Activated CD4-positive, alpha-beta memory T cell treated with anti-CD3 and anti-CD28 coated beads, Interleukin-2, amount 10 ng/mL, durations not matched to agents 7 days and 5 days (primary cell): ENCODE measurements at regions not wholly inside any gene's neighbourhood (a gene's known extent, or its start where the extent isn't known, plus 50 kb on each side); places are given as distances from the start of the nearest gene placed in this dataset.

Experiments
- CTCF ChIA-PET: fragments of 350-600 bp; sonication (Branson Sonifier 250); formaldehyde crosslinking; loops from one replicate; lab custom pipeline; 2021; ENCODE audit warnings: antibody characterized with exemption, inconsistent platforms; lab: Charles Lee
- POLR2A ChIA-PET: fragments of 350-600 bp; sonication (Branson Sonifier 250); formaldehyde crosslinking; loops from one replicate; lab custom pipeline; 2021; ENCODE audit warnings: antibody characterized with exemption; lab: Charles Lee
- DNase-seq: peaks from one replicate; pipeline ENCODE4 v3.0.0-alpha.2; 2020
- H3K27ac Mint-ChIP-seq: one replicate; pipeline ENCODE4 v1.8.0; 2021; ENCODE audit warnings: mild to moderate bottlenecking, mixed read lengths
- H3K27me3 Mint-ChIP-seq: one replicate; pipeline ENCODE4 v1.8.0; 2021; ENCODE audit warnings: mixed read lengths
- H3K36me3 Mint-ChIP-seq: one replicate; pipeline ENCODE4 v1.8.0; 2021; ENCODE audit warnings: low read depth, mixed read lengths
- H3K4me1 Mint-ChIP-seq: one replicate; pipeline ENCODE4 v1.8.0; 2021; ENCODE audit warnings: mixed read lengths
- H3K4me3 Mint-ChIP-seq: one replicate; pipeline ENCODE4 v1.8.0; 2021; ENCODE audit warnings: mild to moderate bottlenecking, mixed read lengths
- H3K9me3 Mint-ChIP-seq: one replicate; pipeline ENCODE4 v1.8.0; 2021; ENCODE audit warnings: mixed read lengths

DNA sequence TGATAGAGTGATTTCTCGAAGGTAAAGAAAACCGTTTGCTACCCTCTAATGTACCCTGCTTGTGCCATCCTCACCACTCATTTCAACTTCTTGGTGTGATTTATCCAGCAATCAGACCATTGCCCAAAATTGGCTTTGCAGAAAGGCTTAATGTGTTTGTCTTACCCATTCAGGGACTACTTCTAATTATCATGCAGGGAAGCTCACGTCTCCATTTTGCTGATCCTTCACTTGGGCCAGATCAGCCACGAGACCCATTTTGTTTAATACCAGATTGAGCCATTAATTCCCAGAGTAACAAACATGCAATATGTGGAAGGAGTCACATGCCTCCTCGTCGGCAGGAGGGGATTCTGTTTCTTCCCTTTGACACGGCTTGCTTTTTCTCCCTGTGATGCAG, 51.1 kb upstream of the CRY1 start:
- DNase-seq, result no peak
- ChIA-PET CTCF (interaction anchor here (3.0 kb wide), 1 partner anchor 12 kb away, joined by 13 read pairs; no protein-coding TSS in a partner anchor), POLR2A (no interaction called here)
- Mint-ChIP-seq H3K27me3 (peaks cover 2% of the 10 kb centered on the region), H3K4me1 (no peaks in the 10 kb centered on the region), H3K4me3 (no peak overlapping the region), H3K36me3 (no peaks in the 10 kb centered on the region), H3K27ac (no peak overlapping the region), H3K9me3 (no peaks in the 10 kb centered on the region)

DNA sequence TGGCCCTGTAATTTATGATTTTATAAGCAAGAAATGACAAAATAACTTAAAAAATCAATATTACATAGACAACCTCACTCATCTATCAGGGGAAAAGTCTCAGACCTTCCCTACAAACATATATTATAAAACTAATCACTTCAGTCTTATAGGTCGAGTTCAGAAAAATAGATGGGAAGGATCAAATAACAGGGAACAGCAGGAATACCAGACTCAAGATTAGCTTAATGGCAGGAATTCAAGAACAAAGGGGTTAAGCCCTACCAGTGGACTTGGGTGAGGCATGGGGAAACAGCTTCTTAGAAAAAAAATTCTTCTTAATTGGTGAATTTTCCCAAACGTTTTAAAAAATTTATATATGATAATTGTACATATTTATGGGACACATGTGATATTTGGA, 51.6 kb upstream of the CRY1 start:
- Mint-ChIP-seq H3K27ac (no peak overlapping the region), H3K36me3 (no peaks in the 10 kb centered on the region), H3K4me3 (no peak overlapping the region), H3K27me3 (peaks cover 2% of the 10 kb centered on the region), H3K4me1 (no peaks in the 10 kb centered on the region), H3K9me3 (no peaks in the 10 kb centered on the region)
- CTCF ChIA-PET, result interaction anchor here (3.0 kb wide), 1 partner anchor 13 kb away, joined by 13 read pairs; no protein-coding TSS in a partner anchor
- POLR2A ChIA-PET, result no interaction called here
- no peak for DNase-seq

DNA sequence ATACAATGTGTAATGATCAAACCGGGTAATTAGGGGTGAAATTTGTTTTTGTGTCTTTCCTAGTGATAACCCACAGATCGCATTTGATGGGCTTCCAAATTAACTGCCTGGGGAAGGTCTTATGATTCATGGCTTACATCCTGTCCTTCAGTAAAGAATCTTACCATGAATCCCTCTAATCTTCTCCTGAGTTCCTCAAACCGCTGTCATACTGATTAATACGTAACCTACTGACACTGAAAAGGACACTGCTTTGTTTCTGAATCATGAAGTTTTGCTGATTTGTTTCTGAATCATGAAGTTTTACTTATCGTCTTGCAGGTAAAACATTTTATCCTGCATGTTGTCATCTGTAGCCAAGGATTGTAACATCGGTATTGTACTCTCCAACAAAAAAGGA, 52.0 kb upstream of the CRY1 start:
- DNase-seq, result no peak
- no peak overlapping the region for H3K27ac Mint-ChIP-seq
- H3K9me3 Mint-ChIP-seq, result no peaks in the 10 kb centered on the region
- ChIA-PET CTCF (interaction anchor here (3.0 kb wide), 1 partner anchor 13 kb away, joined by 13 read pairs; no protein-coding TSS in a partner anchor), POLR2A (no interaction called here)
- peaks cover 2% of the 10 kb centered on the region for H3K27me3 Mint-ChIP-seq
- H3K36me3 Mint-ChIP-seq, result no peaks in the 10 kb centered on the region
- no peak overlapping the region for H3K4me3 Mint-ChIP-seq
- H3K4me1 Mint-ChIP-seq, result no peaks in the 10 kb centered on the region

DNA sequence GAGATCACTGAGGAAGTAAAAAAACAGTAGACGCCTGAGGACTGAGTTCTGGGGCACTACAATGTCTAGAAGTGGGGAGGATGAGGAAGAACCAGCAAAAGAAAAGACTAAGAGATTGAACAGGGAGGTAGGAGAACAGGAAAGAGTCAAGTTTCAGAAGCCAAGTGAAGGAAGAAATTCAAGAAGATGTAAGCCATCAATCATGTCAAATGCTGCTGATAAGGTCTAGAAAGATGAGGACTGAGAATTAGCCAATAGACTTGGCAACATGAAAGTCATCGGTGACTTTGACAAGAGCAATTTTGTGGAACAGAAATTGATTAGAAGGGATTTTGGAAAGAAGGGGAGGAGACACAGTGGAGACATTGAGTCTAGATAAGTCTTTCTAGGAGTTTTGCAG, 54.8 kb upstream of the CRY1 start:
- no peaks in the 10 kb centered on the region for H3K4me1 Mint-ChIP-seq

DNA sequence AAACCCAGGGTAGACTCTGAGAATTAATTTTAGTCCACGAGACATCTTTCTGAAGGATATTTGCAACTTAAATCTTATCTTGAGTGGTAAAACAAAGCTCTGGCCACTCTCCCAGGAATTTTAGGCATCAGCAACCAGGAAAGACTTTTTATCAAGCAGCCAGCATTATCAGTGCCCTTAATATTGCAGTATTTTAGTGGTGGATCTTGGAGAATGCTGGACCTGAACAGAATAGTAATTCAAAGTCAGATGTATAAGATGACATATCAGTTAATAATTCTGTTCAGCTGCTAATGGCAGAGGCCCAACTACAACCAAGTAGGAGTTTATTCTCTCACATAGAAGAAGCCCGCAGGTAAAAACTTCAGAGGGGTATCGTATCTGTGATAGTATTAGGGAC, 59.0 kb upstream of the CRY1 start:
- no peaks in the 10 kb centered on the region for H3K4me1 Mint-ChIP-seq
- H3K9me3 Mint-ChIP-seq, result no peaks in the 10 kb centered on the region
- ChIA-PET POLR2A (no interaction called here), CTCF (interaction anchor here (2.0 kb wide), 1 partner anchor 21 kb away, joined by 12 read pairs; no protein-coding TSS in a partner anchor)
- no peak for DNase-seq
- no peaks in the 10 kb centered on the region for H3K36me3 Mint-ChIP-seq
- peaks cover 14% of the 10 kb centered on the region for H3K27me3 Mint-ChIP-seq
- no peak overlapping the region for H3K27ac Mint-ChIP-seq
- H3K4me3 Mint-ChIP-seq, result no peak overlapping the region

More for the DNA sequence above, 54.8 kb upstream of the CRY1 start:
- ChIA-PET POLR2A (no interaction called here), CTCF (no interaction called here)
- H3K27ac Mint-ChIP-seq, result no peak overlapping the region
- H3K27me3 Mint-ChIP-seq, result peaks cover 5% of the 10 kb centered on the region
- H3K4me3 Mint-ChIP-seq, result no peak overlapping the region
- no peaks in the 10 kb centered on the region for H3K9me3 Mint-ChIP-seq
- DNase-seq, result no peak
- H3K36me3 Mint-ChIP-seq, result no peaks in the 10 kb centered on the region

DNA sequence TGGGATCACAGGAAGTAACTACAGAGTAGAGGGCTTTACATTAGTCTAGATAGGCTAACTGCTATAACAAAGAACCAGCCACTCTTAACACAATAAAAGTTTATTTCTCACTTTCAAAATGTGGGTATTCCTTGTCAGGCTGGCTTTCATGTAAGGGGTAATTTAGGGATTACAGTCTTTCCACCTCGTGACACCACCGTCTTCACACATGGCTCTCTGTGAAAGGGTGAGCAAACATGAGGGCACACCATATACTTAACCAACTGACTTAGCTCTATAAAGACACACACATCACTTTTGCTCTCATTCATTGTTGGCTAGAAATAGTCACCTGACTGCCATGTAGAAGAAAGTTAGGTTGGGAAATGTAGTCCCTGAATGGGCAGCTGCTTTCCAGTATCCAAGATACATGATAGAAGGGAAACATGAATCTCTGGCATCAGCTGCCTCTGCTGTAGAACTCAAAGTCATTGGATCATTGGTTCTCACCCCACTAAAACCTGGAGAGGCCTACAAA, 66.1 kb upstream of the CRY1 start:
- Mint-ChIP-seq H3K27me3 (peaks cover 39% of the 10 kb centered on the region), H3K27ac (no peak overlapping the region), H3K4me1 (no peaks in the 10 kb centered on the region), H3K9me3 (no peaks in the 10 kb centered on the region), H3K36me3 (no peaks in the 10 kb centered on the region), H3K4me3 (no peak overlapping the region)
- CTCF ChIA-PET, result interaction anchor here (0.6 to 1.1 kb wide), 2 partner anchors 20 to 28 kb away, joined by 3 read pairs; no protein-coding TSS in a partner anchor
- POLR2A ChIA-PET, result no interaction called here
- DNase-seq, result no peak

DNA sequence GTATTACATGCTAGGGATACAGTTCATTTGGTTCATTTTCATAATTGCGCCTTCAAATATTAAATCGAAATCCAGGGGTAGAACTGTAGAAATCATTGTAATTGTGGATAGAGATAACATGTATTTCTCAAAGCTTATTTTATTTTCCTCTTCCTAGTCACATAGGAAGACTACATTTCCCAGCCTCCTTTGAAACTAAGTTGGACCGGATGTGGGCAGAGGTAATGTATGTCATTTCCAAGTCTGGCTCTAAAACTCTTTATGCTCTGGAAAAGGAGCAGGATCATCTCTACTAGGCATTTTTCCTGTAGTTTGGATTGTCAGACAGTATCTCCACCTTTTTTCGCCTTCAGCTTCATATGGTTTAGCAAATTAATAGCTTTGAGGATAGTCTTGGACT, 70.1 kb upstream of the CRY1 start:
- Mint-ChIP-seq H3K4me3 (no peak overlapping the region), H3K4me1 (no peaks in the 10 kb centered on the region), H3K27me3 (peaks cover 32% of the 10 kb centered on the region), H3K27ac (no peak overlapping the region), H3K36me3 (no peaks in the 10 kb centered on the region), H3K9me3 (no peaks in the 10 kb centered on the region)
- POLR2A ChIA-PET, result no interaction called here
- no peak for DNase-seq
- CTCF ChIA-PET, result no interaction called here

DNA sequence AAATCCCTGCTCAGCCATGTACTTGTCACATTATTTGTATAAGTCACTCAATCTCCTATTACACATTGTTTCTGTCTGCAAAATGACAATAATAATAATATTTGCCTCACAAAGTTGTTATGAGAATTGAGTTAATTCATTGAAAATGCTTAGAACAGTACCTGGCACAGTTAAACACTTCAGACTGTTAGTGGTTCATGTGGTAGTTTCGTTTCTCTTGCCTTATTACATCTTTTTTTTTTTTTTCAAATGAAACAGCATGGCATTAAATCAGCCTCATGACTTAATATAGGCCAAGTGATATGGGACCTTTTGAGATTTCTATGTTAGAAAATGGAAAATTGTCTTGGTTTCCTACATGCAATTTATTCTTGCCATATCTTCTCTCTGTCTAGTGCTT, 71.0 kb upstream of the CRY1 start:
- no peaks in the 10 kb centered on the region for H3K4me1 Mint-ChIP-seq
- peaks cover 30% of the 10 kb centered on the region for H3K27me3 Mint-ChIP-seq
- no peak for DNase-seq
- ChIA-PET CTCF (no interaction called here), POLR2A (no interaction called here)
- no peak overlapping the region for H3K4me3 Mint-ChIP-seq
- no peaks in the 10 kb centered on the region for H3K36me3 Mint-ChIP-seq
- H3K9me3 Mint-ChIP-seq, result no peaks in the 10 kb centered on the region
- H3K27ac Mint-ChIP-seq, result no peak overlapping the region

DNA sequence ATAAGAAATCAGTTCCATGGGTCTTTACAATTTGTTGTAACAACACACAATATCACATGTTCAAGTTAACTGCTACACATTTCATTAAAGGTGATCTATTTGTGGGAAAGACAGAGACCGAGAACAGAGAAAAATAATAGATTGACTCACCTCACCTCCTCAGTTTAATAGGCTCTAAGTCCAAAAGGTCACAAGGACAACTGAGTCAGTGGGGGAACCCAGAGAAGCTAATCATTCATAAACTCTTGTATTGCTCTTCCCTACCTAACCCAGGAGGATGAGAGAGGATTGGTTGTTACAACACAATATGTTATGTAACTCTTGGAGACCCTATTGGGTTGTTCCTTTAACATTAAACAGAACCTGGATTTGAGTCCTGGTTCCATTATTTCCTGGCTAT, 72.2 kb upstream of the CRY1 start:
- Mint-ChIP-seq H3K4me3 (no peak overlapping the region), H3K27ac (no peak overlapping the region), H3K4me1 (no peaks in the 10 kb centered on the region), H3K27me3 (peaks cover 24% of the 10 kb centered on the region), H3K36me3 (no peaks in the 10 kb centered on the region), H3K9me3 (no peaks in the 10 kb centered on the region)
- no peak for DNase-seq
- ChIA-PET CTCF (no interaction called here), POLR2A (interaction anchor here (0.5 kb wide), 1 partner anchor 143 kb away, joined by 3 read pairs; no protein-coding TSS in a partner anchor)

DNA sequence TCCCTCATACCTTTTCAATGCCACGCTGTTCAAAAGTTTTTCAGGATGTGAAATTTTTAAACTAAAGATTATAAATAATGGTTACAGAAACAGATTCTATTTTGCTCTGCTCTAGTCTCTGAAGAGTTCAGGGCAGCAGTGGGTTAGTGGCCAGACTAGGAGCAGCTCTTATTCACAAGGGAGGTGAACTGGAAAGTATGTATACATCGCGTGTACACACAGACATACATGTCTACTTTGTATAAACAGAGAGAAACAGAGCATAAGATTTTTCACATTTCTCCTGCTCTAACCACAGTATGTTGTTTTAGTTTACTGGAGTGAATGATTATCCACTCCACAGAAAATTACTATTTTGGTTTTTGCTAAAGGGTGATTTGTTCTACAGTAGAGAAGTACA, 74.4 kb upstream of the CRY1 start:
- DNase-seq, result no peak
- ChIA-PET CTCF (no interaction called here), POLR2A (no interaction called here)
- Mint-ChIP-seq H3K27ac (no peak overlapping the region), H3K36me3 (no peaks in the 10 kb centered on the region), H3K9me3 (no peaks in the 10 kb centered on the region), H3K4me3 (no peak overlapping the region), H3K4me1 (no peaks in the 10 kb centered on the region), H3K27me3 (peaks cover 8% of the 10 kb centered on the region)

DNA sequence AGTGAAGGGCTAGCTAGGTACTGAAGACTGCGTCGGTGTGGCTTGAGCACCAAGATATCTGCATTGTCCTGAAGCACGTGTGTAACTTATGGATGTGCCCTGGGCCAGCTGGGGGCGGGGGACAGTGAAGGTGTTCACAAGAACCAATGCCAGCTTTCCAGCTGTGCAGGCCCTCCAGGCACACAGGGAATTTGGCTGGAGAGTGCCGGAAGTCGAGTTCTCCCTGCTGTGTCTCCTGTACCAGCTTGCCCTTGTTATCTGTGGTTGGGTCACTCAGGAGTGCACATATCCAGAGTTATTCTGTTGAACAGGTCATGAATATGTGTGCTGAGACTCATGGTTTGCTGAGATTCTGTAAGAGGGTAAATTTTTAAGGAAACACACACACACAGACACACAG, 75.9 kb upstream of the CRY1 start:
- Mint-ChIP-seq H3K4me1 (no peaks in the 10 kb centered on the region), H3K27ac (no peak overlapping the region), H3K27me3 (peaks cover 8% of the 10 kb centered on the region), H3K9me3 (no peaks in the 10 kb centered on the region), H3K36me3 (no peaks in the 10 kb centered on the region), H3K4me3 (no peak overlapping the region)
- POLR2A ChIA-PET, result no interaction called here
- no peak for DNase-seq
- CTCF ChIA-PET, result interaction anchor here (0.5 kb wide), 1 partner anchor 283 kb away, joined by 4 read pairs; no protein-coding TSS in a partner anchor

DNA sequence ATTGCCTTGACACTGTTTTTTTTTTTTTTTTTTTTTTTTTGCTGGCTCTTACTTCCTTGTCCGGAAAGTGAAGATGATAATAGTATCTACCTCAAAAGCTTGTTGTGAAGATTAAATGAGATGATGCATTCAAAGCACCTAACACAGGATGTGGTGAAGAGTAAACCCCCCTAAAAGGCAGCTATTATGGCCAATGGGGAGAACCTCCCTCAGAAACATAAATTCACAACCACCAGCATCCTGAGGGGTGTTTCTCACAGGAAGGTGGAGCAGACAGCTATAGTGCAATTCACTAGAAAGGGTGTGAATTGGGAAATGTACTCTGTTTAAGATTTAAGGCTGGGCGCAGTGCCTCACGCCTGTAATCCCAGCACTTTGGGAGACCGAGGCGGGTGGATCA, 85.4 kb upstream of the CRY1 start:
- DNase-seq, result no peak
- Mint-ChIP-seq H3K27me3 (peaks cover 8% of the 10 kb centered on the region), H3K27ac (no peak overlapping the region), H3K4me1 (peaks cover 4% of the 10 kb centered on the region), H3K9me3 (no peaks in the 10 kb centered on the region), H3K4me3 (no peak overlapping the region), H3K36me3 (no peaks in the 10 kb centered on the region)
- ChIA-PET POLR2A (no interaction called here), CTCF (interaction anchor here (0.6 to 1.1 kb wide), 2 partner anchors 19 to 44 kb away, joined by 3 read pairs; no protein-coding TSS in a partner anchor)

DNA sequence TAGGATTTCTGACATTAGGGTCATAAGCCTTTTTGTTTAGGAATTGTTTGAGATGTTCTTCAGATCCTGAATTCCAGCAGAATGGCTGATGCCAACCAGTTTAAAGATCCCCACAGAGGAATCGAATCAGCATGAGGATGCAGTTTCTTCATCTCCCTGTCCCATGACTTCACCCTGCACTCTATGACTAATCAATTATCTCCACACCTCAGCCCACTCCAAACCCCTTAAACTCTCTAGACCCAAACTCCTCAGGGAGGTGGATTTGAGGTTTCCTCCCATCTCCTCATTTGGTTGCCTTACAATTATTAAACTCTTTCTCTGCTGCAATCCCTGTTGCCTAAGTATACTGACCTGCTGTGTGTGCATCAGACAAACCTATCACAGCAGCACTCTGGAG, 86.5 kb upstream of the CRY1 start:
- no peak overlapping the region for H3K27ac Mint-ChIP-seq

DNA sequence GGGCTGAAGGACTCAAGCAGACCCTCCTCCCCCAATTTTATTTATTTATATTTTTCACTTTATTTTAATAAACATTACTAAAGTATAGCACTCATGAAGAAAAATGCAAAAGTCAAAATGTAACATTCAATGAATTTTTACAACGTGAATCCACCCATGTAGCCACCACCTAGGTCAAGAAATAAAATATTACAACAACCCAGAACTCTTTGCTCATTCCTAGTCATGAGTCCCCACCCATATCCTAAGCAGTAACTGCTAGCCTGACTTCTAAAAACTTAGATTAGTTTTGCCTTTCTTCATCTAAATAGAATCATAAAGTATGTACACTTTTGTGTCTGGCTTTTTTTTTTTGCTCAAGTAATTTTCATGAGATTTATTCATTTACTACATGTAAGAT, 86.9 kb upstream of the CRY1 start:
- DNase-seq, result no peak

More for the DNA sequence above, 86.5 kb upstream of the CRY1 start:
- peaks cover 4% of the 10 kb centered on the region for H3K4me1 Mint-ChIP-seq
- no peaks in the 10 kb centered on the region for H3K9me3 Mint-ChIP-seq
- ChIA-PET CTCF (interaction anchor here (1.1 kb wide), 1 partner anchor 20 kb away, joined by 3 read pairs; no protein-coding TSS in a partner anchor), POLR2A (no interaction called here)
- DNase-seq, result no peak
- H3K36me3 Mint-ChIP-seq, result no peaks in the 10 kb centered on the region
- peaks cover 11% of the 10 kb centered on the region for H3K27me3 Mint-ChIP-seq
- H3K4me3 Mint-ChIP-seq, result no peak overlapping the region

More for the DNA sequence above, 86.9 kb upstream of the CRY1 start:
- no peaks in the 10 kb centered on the region for H3K36me3 Mint-ChIP-seq
- peaks cover 12% of the 10 kb centered on the region for H3K27me3 Mint-ChIP-seq
- POLR2A ChIA-PET, result no interaction called here
- CTCF ChIA-PET, result no interaction called here
- H3K4me1 Mint-ChIP-seq, result peaks cover 4% of the 10 kb centered on the region
- no peaks in the 10 kb centered on the region for H3K9me3 Mint-ChIP-seq
- H3K4me3 Mint-ChIP-seq, result no peak overlapping the region
- H3K27ac Mint-ChIP-seq, result no peak overlapping the region
